ENCODE measurements at regions not wholly inside any gene's neighbourhood (a gene's known extent, or its start where the extent isn't known, plus 50 kb on each side); places are given as distances from the start of the nearest gene placed in this dataset.

GRCh38 chr18:60075477-60075876 lies 175.7 kb downstream of the PMAIP1 start:
- TF ChIP-seq, protein P1, sequence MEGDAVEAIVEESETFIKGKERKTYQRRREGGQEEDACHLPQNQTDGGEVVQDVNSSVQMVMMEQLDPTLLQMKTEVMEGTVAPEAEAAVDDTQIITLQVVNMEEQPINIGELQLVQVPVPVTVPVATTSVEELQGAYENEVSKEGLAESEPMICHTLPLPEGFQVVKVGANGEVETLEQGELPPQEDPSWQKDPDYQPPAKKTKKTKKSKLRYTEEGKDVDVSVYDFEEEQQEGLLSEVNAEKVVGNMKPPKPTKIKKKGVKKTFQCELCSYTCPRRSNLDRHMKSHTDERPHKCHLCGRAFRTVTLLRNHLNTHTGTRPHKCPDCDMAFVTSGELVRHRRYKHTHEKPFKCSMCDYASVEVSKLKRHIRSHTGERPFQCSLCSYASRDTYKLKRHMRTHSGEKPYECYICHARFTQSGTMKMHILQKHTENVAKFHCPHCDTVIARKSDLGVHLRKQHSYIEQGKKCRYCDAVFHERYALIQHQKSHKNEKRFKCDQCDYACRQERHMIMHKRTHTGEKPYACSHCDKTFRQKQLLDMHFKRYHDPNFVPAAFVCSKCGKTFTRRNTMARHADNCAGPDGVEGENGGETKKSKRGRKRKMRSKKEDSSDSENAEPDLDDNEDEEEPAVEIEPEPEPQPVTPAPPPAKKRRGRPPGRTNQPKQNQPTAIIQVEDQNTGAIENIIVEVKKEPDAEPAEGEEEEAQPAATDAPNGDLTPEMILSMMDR (IDR thresholded peaks at IDR 0.05), result no peak
- TF ChIP-seq POLR2A (IDR thresholded peaks at IDR 0.05), result no peak

Measured in lower leg skin (tissue), 3 donors.